ENCODE measurements at regions not wholly inside any gene's neighbourhood (a gene's known extent, or its start where the extent isn't known, plus 50 kb on each side); places are given as distances from the start of the nearest gene placed in this dataset.
A peak's percentile ranks its signal among the peaks of the same experiment; 100 is the strongest.

DNA sequence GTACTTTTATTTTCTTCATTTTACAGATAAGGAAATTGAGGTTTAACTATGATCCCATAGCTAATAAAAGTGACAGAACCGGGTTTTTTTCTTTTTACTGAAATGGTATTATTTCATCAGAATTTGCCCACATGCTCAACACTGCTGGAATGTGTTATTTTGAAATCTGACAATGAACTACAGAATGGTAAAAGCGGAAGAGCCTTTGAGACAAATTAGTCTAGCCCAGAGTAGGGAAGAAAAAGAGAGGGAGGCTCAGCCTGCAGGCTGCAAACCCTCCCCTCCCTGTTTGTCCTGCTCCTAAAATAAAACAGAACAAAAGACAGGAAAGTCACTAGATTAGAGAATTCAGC is 100.3 kb upstream of the LIPC start:
- H3K4me3 ChIP-seq = peak overlapping the region in 1 of 3 donors; percentile 21
- DNase-seq (no peak), ATAC-seq (peak; percentile 1 to 8 (median 2))
- intact Hi-C loops (cut with DNase I) = loop anchor here in 1 of 2 donors (5.0 kb wide), 2 partner anchors 61 to 111 kb away; no protein-coding TSS in a partner anchor
- no peaks in the 10 kb centered on the region for H3K36me3 ChIP-seq
- TF ChIP-seq, protein P1, sequence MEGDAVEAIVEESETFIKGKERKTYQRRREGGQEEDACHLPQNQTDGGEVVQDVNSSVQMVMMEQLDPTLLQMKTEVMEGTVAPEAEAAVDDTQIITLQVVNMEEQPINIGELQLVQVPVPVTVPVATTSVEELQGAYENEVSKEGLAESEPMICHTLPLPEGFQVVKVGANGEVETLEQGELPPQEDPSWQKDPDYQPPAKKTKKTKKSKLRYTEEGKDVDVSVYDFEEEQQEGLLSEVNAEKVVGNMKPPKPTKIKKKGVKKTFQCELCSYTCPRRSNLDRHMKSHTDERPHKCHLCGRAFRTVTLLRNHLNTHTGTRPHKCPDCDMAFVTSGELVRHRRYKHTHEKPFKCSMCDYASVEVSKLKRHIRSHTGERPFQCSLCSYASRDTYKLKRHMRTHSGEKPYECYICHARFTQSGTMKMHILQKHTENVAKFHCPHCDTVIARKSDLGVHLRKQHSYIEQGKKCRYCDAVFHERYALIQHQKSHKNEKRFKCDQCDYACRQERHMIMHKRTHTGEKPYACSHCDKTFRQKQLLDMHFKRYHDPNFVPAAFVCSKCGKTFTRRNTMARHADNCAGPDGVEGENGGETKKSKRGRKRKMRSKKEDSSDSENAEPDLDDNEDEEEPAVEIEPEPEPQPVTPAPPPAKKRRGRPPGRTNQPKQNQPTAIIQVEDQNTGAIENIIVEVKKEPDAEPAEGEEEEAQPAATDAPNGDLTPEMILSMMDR (IDR thresholded peaks at IDR 0.05) = no peak
- peak; percentile 39 for TF ChIP-seq POLR2A (IDR thresholded peaks at IDR 0.05)
- no peaks in the 10 kb centered on the region for H3K9me3 ChIP-seq
- peak overlapping the region; percentile 89 to 95 (median 91) for H3K27ac ChIP-seq
- H3K27me3 ChIP-seq = no peaks in the 10 kb centered on the region
- H3K4me1 ChIP-seq = peaks cover 0 to 35% (median 14%) of the 10 kb centered on the region in 4 donors
- 7% methylated on average over 2 of the region's 2 CpGs for WGBS (ENCODE audit: insufficient coverage, low coverage, low lambda C conversion rate, missing lambda C conversion rate)

DNA sequence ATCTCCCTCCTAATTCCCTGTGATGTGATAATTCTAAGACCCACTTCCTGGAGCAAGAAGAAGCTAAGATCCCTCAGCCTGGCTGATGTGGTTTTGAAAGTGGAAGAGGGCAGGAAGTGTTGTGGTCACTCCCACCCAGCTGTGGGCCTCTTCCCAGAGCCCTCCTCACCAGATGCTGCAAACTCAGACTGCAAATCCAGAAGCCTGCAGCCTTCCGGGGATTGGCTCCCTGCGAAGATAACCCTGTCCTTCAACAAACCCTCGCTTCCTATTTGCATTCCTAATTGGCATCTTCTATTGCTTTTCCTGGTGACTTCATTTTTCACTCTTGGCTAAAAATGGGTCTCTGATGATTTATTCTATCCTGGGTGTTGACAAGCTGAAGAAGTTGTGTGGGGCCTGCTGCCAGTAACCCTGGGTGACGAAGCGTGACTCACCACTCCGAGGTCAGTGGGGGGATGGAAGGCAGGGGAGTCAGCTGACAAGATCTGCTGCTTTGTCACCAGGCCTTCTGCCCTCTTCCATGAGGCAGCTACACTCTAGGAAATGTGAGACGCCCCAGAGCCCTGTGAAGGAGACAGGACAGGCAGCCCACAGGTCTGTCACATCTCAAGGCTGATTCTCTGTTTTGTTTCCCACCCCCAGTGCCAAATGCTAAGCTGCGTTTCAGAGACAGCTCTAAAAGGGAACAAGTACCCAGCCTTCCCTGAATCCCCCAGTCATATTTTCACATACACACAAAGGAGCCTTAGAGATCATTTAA is 99.7 kb upstream of the LIPC start:
- WGBS (ENCODE audit: insufficient coverage, low coverage, low lambda C conversion rate, missing lambda C conversion rate) = 6% methylated on average over 6 of the region's 8 CpGs
- intact Hi-C loops (cut with DNase I) = loop anchor here in 1 of 2 donors (5.0 kb wide), 2 partner anchors 60 to 110 kb away; no protein-coding TSS in a partner anchor
- no peaks in the 10 kb centered on the region for H3K27me3 ChIP-seq
- TF ChIP-seq POLR2A (IDR thresholded peaks at IDR 0.05) = peak; percentile 46
- TF ChIP-seq, protein P1 (IDR thresholded peaks at IDR 0.05) = no peak
- H3K36me3 ChIP-seq = no peaks in the 10 kb centered on the region
- DNase-seq (peak; percentile 92 to 96 (median 95)), ATAC-seq (peak; percentile 69 to 79 (median 75))
- no peak overlapping the region for H3K4me3 ChIP-seq
- peak overlapping the region; percentile 89 to 95 (median 91) for H3K27ac ChIP-seq
- H3K9me3 ChIP-seq = no peaks in the 10 kb centered on the region
- peaks cover 0 to 35% (median 14%) of the 10 kb centered on the region in 4 donors for H3K4me1 ChIP-seq

DNA sequence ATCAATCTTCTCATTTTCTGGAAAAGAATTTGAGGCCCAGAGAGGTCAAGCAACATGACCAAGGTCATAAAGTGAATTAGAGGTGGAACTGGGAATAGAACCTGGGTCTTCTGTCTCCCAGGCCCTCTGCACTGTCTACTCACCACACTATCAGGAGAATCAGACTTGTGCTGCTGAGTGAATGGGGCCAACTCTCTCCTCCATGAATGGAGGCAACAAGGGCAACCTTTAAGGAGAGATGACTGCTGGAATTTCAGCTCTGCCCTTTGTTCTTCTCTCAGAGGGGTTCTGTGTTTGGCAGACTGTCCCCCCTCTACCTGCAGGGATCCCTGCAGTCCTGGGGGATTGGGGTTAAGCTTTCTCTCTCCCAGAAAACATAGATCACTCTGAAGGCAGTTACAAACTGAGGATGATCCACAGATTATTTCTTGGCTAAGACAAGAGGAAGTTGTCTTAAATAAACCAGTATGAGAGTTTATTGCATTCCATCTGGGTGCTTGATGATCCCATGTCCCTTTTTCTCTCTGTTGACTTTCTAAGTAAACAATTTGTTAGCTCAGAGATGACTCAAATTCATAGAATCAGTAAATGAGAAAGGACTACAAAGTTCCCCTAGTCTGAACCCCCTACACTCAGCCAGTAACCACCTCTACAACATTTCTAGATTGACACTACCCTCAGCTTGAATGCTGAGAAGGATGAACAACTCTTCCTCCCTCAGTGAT is 99.0 kb upstream of the LIPC start:
- Histone ChIP-seq H3K27ac (peak overlapping the region; percentile 89 to 95 (median 91)), H3K27me3 (no peaks in the 10 kb centered on the region), H3K4me3 (no peak overlapping the region), H3K9me3 (no peaks in the 10 kb centered on the region), H3K36me3 (no peaks in the 10 kb centered on the region), H3K4me1 (peaks cover 0 to 35% (median 14%) of the 10 kb centered on the region in 4 donors)
- intact Hi-C loops (cut with DNase I) = loop anchor here in 1 of 2 donors (5.0 kb wide), 2 partner anchors 59 to 109 kb away; no protein-coding TSS in a partner anchor
- DNase-seq (no peak), ATAC-seq (peak; percentile 10 to 40 (median 24))
- peak; percentile 10 for TF ChIP-seq POLR2A (IDR thresholded peaks at IDR 0.05)
- TF ChIP-seq, protein P1 (IDR thresholded peaks at IDR 0.05) = no peak

DNA sequence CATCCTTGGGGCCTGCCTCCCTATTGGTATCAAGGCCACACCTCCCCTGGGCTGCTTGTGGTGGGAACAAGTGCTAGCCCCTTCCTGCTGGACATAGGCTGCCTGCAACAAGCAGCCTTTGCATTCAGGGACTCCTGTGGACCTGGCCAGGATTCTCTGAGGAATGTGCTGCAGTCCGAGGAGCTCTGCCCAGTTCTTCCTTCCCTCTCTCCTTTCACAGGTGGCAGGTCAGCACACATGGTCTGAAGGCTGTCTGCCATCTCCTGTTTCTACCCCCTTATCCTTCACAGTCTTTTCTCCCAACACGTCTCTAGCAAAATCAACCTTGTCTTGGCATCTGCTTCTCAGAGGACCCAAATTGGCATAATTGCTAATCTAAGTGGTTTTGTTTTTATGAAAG is 97.0 kb upstream of the LIPC start:
- Histone ChIP-seq H3K36me3 (no peaks in the 10 kb centered on the region), H3K27ac (no peak overlapping the region), H3K4me3 (no peak overlapping the region), H3K9me3 (no peaks in the 10 kb centered on the region), H3K27me3 (no peaks in the 10 kb centered on the region), H3K4me1 (peaks cover 0 to 30% (median 14%) of the 10 kb centered on the region in 4 donors)
- DNase-seq (no peak), ATAC-seq (no peak)
- intact Hi-C loops (cut with DNase I) = loop anchor here in 1 of 2 donors (5.0 kb wide), 2 partner anchors 57 to 107 kb away; no protein-coding TSS in a partner anchor
- TF ChIP-seq, protein P1 (IDR thresholded peaks at IDR 0.05) = no peak
- no peak for TF ChIP-seq POLR2A (IDR thresholded peaks at IDR 0.05)
- 77% methylated on average over 2 of the region's 2 CpGs for WGBS (ENCODE audit: insufficient coverage, low coverage, low lambda C conversion rate, missing lambda C conversion rate)
